HS-27A (cell line): ENCODE measurements at regions not wholly inside any gene's neighbourhood (a gene's known extent, or its start where the extent isn't known, plus 50 kb on each side); places are given as distances from the start of the nearest gene placed in this dataset.

Source experiments
- DNase-seq: peaks from one replicate; pipeline ENCODE4 v3.0.0-alpha.2; 2012; ENCODE audit warnings: low read depth, missing footprints

- no peak for DNase-seq
Measured at GRCh38 chr1:217205578-217205977, 425.3 kb downstream of the GPATCH2 start.

GRCh38 chr1:217196616-217197015, 434.3 kb downstream of the GPATCH2 start:
- DNase-seq: no peak

GRCh38 chr1:217193151-217193550, 437.7 kb downstream of the GPATCH2 start:
- DNase-seq: no peak

GRCh38 chr1:217191441-217191840, 439.4 kb downstream of the GPATCH2 start:
- DNase-seq: no peak

- no peak for DNase-seq
Measured at GRCh38 chr1:217190359-217190758, 440.5 kb downstream of the GPATCH2 start.

GRCh38 chr1:217189362-217189761, 441.5 kb downstream of the GPATCH2 start:
- no peak for DNase-seq

GRCh38 chr1:217188280-217189237, 442.3 kb downstream of the GPATCH2 start:
- no peak for DNase-seq

- DNase-seq: no peak
Measured at GRCh38 chr1:217186664-217187063, 444.2 kb downstream of the GPATCH2 start.

GRCh38 chr1:217184854-217185253, 446.0 kb downstream of the GPATCH2 start:
- DNase-seq: no peak

GRCh38 chr1:217182992-217183391, 447.9 kb downstream of the GPATCH2 start:
- DNase-seq: no peak

GRCh38 chr1:217181756-217182155, 449.1 kb downstream of the GPATCH2 start:
- no peak for DNase-seq

GRCh38 chr1:217181176-217181746, 449.6 kb downstream of the GPATCH2 start:
- DNase-seq: no peak

- no peak for DNase-seq
Measured at GRCh38 chr1:217180443-217180842, 450.4 kb downstream of the GPATCH2 start.

- no peak for DNase-seq
Measured at GRCh38 chr1:217164403-217164802, 441.2 kb upstream of the ESRRG start.

- DNase-seq: no peak
Measured at GRCh38 chr1:217153361-217153760, 430.1 kb upstream of the ESRRG start.

GRCh38 chr1:217150366-217150765, 427.1 kb upstream of the ESRRG start:
- no peak for DNase-seq

- no peak for DNase-seq
Measured at GRCh38 chr1:217149791-217150190, 426.6 kb upstream of the ESRRG start.

- DNase-seq: no peak
Measured at GRCh38 chr1:217141711-217142110, 418.5 kb upstream of the ESRRG start.

GRCh38 chr1:217140041-217140901, 417.0 kb upstream of the ESRRG start:
- DNase-seq: no peak

- DNase-seq: no peak
Measured at GRCh38 chr1:217139513-217139912, 416.3 kb upstream of the ESRRG start.

- no peak for DNase-seq
Measured at GRCh38 chr1:217138799-217139466, 415.7 kb upstream of the ESRRG start.
